Kidney tubule cell (primary cell): ENCODE measurements at regions not wholly inside any gene's neighbourhood (a gene's known extent, or its start where the extent isn't known, plus 50 kb on each side); places are given as distances from the start of the nearest gene placed in this dataset.
"Not testable (repeated sequence)": the region's sequence is repeated elsewhere in the genome, so short reads cannot be mapped to it uniquely, and the experiment has no call there.

Source experiments
- DNase-seq: peaks from one replicate; pipeline ENCODE4 v3.0.0-alpha.2; 2018; ENCODE audit warnings: low spot score

- DNase-seq = no peak
Observed at GRCh38 chr12:47348206-47348605, 268.4 kb upstream of the AMIGO2 start.

- DNase-seq = peak; percentile 9
Observed at GRCh38 chr12:47346251-47347019, 266.7 kb upstream of the AMIGO2 start.

GRCh38 chr12:47343684-47344567 lies 264.2 kb upstream of the AMIGO2 start:
- DNase-seq = peak; percentile 7

- no peak for DNase-seq
Observed at GRCh38 chr12:47340411-47341015, 260.8 kb upstream of the AMIGO2 start.

- no peak for DNase-seq
Observed at GRCh38 chr12:47337581-47337980, 257.8 kb upstream of the AMIGO2 start.

GRCh38 chr12:47333271-47333858 lies 253.6 kb upstream of the AMIGO2 start:
- DNase-seq = not testable (repeated sequence)

- DNase-seq = no peak
Observed at GRCh38 chr12:47328831-47329545, 249.2 kb upstream of the AMIGO2 start.

- no peak for DNase-seq
Observed at GRCh38 chr12:47326190-47326589, 246.4 kb upstream of the AMIGO2 start.

- no peak for DNase-seq
Observed at GRCh38 chr12:47323802-47324201, 244.0 kb upstream of the AMIGO2 start.

GRCh38 chr12:47321436-47321835 lies 241.7 kb upstream of the AMIGO2 start:
- DNase-seq = no peak

GRCh38 chr12:47319746-47320145 lies 240.0 kb upstream of the AMIGO2 start:
- no peak for DNase-seq

GRCh38 chr12:47318963-47319362 lies 239.2 kb upstream of the AMIGO2 start:
- no peak for DNase-seq

- DNase-seq = no peak
Observed at GRCh38 chr12:47317175-47317915, 237.6 kb upstream of the AMIGO2 start.

- no peak for DNase-seq
Observed at GRCh38 chr12:47316609-47317049, 236.9 kb upstream of the AMIGO2 start.

- no peak for DNase-seq
Observed at GRCh38 chr12:47314996-47315395, 235.2 kb upstream of the AMIGO2 start.

GRCh38 chr12:47312808-47313426 lies 233.2 kb upstream of the AMIGO2 start:
- DNase-seq = peak; percentile 62

- DNase-seq = no peak
Observed at GRCh38 chr12:47312147-47312546, 232.4 kb upstream of the AMIGO2 start.

GRCh38 chr12:47311568-47311967 lies 231.8 kb upstream of the AMIGO2 start:
- DNase-seq = no peak

- no peak for DNase-seq
Observed at GRCh38 chr12:47311010-47311409, 231.3 kb upstream of the AMIGO2 start.

- DNase-seq = no peak
Observed at GRCh38 chr12:47308672-47309071, 228.9 kb upstream of the AMIGO2 start.
